Suprapubic skin (tissue), 4 donors: ENCODE measurements at regions not wholly inside any gene's neighbourhood (a gene's known extent, or its start where the extent isn't known, plus 50 kb on each side); places are given as distances from the start of the nearest gene placed in this dataset.

Experiments used
- POLR2A ChIP-seq, 2 donors: fragments of 450-650 bp; IDR thresholded peaks; one replicate each; pipeline ENCODE4 v1.6.1; 2017; ENCODE audit warnings: antibody characterized with exemption in 2 of 2, mild to moderate bottlenecking in 2 of 2, moderate library complexity in 2 of 2
- POLR2AphosphoS5 ChIP-seq, 3 donors: sonication (generic); formaldehyde crosslinking; IDR thresholded peaks; one replicate each; pipeline ENCODE4 v1.6.1; 2017; ENCODE audit warnings: antibody characterized with exemption in 3 of 3
- TF ChIP-seq, protein P1 (sequence below), 2 donors: fragments of 200-600 bp in 1 of 2; fragments of 450-650 bp in 1 of 2; sonication (generic) in 1 of 2; IDR thresholded peaks; one replicate each; pipeline ENCODE4 v1.5.1; 2016 to 2019; ENCODE audit warnings: antibody characterized with exemption in 2 of 2, mild to moderate bottlenecking in 1 of 2, moderate library complexity in 1 of 2

GRCh38 chr6:842141-842540 lies 149.2 kb upstream of the EXOC2 start:
- TF ChIP-seq, protein P1, sequence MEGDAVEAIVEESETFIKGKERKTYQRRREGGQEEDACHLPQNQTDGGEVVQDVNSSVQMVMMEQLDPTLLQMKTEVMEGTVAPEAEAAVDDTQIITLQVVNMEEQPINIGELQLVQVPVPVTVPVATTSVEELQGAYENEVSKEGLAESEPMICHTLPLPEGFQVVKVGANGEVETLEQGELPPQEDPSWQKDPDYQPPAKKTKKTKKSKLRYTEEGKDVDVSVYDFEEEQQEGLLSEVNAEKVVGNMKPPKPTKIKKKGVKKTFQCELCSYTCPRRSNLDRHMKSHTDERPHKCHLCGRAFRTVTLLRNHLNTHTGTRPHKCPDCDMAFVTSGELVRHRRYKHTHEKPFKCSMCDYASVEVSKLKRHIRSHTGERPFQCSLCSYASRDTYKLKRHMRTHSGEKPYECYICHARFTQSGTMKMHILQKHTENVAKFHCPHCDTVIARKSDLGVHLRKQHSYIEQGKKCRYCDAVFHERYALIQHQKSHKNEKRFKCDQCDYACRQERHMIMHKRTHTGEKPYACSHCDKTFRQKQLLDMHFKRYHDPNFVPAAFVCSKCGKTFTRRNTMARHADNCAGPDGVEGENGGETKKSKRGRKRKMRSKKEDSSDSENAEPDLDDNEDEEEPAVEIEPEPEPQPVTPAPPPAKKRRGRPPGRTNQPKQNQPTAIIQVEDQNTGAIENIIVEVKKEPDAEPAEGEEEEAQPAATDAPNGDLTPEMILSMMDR (IDR thresholded peaks at IDR 0.05), result no peak
- no peak for TF ChIP-seq POLR2A (IDR thresholded peaks at IDR 0.05)
- no peak for TF ChIP-seq POLR2AphosphoS5 (IDR thresholded peaks at IDR 0.05)
